GM23338 (cell line): ENCODE measurements at regions not wholly inside any gene's neighbourhood (a gene's known extent, or its start where the extent isn't known, plus 50 kb on each side); places are given as distances from the start of the nearest gene placed in this dataset.

Experiments used
- CTCF ChIP-seq, 2 experiments: fragments of 200-600 bp in 1 of 2; sonication (generic) in 1 of 2; conservative IDR thresholded peaks; 2 replicates each; pipeline versions ENCODE4 v1.5.1 to v1.6.1; 2016 to 2017; ENCODE audit warnings: antibody characterized with exemption in 2 of 2, low read depth in 2 of 2, mild to moderate bottlenecking in 2 of 2, moderate library complexity in 1 of 2
- POLR2AphosphoS5 ChIP-seq: IDR thresholded peaks from 2 replicates; pipeline ENCODE4 v1.6.1; 2016; ENCODE audit warnings: antibody characterized with exemption, low read depth

GRCh38 chr1:239276051-239276450 is 110.3 kb upstream of the CHRM3 start:
- no peak for TF ChIP-seq CTCF (conservative IDR thresholded peaks at IDR 0.05; ENCODE audit: low read depth in 2 of 2)
- TF ChIP-seq POLR2AphosphoS5, result no peak
